NCI-H187 (cell line): ENCODE measurements at regions not wholly inside any gene's neighbourhood (a gene's known extent, or its start where the extent isn't known, plus 50 kb on each side); places are given as distances from the start of the nearest gene placed in this dataset.

ENCODE experiments used
- DNase-seq, 2 experiments: peaks; one replicate each; lab custom pipeline; 2025; lab: John Stamatoyannopoulos, UW

GRCh38 chr1:221431068-221431651 is 310.7 kb downstream of the DUSP10 start:
- no peak for DNase-seq

GRCh38 chr1:221431961-221432360 is 309.9 kb downstream of the DUSP10 start:
- DNase-seq, result no peak

- no peak for DNase-seq
These were observed 306.4 kb downstream of the DUSP10 start for GRCh38 chr1:221435504-221435904.

GRCh38 chr1:221437171-221437570 is 304.7 kb downstream of the DUSP10 start:
- no peak for DNase-seq

- no peak for DNase-seq
These were observed 304.0 kb downstream of the DUSP10 start for GRCh38 chr1:221437926-221438325.

- no peak for DNase-seq
These were observed 302.7 kb downstream of the DUSP10 start for GRCh38 chr1:221439008-221439746.

- DNase-seq, result no peak
These were observed 302.0 kb downstream of the DUSP10 start for GRCh38 chr1:221439747-221440501.

- DNase-seq, result no peak
These were observed 301.2 kb downstream of the DUSP10 start for GRCh38 chr1:221440658-221441057.

- DNase-seq, result no peak
These were observed 299.8 kb downstream of the DUSP10 start for GRCh38 chr1:221442056-221442455.

GRCh38 chr1:221444346-221444745 is 297.5 kb downstream of the DUSP10 start:
- DNase-seq, result no peak

- no peak for DNase-seq
These were observed 293.2 kb downstream of the DUSP10 start for GRCh38 chr1:221448585-221449175.

GRCh38 chr1:221449194-221449593 is 292.7 kb downstream of the DUSP10 start:
- no peak for DNase-seq

GRCh38 chr1:221449801-221450470 is 292.0 kb downstream of the DUSP10 start:
- DNase-seq, result no peak

GRCh38 chr1:221451741-221452140 is 290.1 kb downstream of the DUSP10 start:
- DNase-seq, result no peak

GRCh38 chr1:221454096-221454495 is 287.8 kb downstream of the DUSP10 start:
- no peak for DNase-seq

GRCh38 chr1:221456918-221457317 is 285.0 kb downstream of the DUSP10 start:
- DNase-seq, result no peak

GRCh38 chr1:221457685-221458446 is 284.0 kb downstream of the DUSP10 start:
- no peak for DNase-seq

- DNase-seq, result no peak
These were observed 283.3 kb downstream of the DUSP10 start for GRCh38 chr1:221458447-221459156.

- DNase-seq, result no peak
These were observed 282.3 kb downstream of the DUSP10 start for GRCh38 chr1:221459558-221459957.

- no peak for DNase-seq
These were observed 279.5 kb downstream of the DUSP10 start for GRCh38 chr1:221462345-221462744.

GRCh38 chr1:221468546-221468945 is 273.3 kb downstream of the DUSP10 start:
- DNase-seq, result no peak
